ENCODE measurements at regions not wholly inside any gene's neighbourhood (a gene's known extent, or its start where the extent isn't known, plus 50 kb on each side); places are given as distances from the start of the nearest gene placed in this dataset.
"Not testable (repeated sequence)": the region's sequence is repeated elsewhere in the genome, so short reads cannot be mapped to it uniquely, and the experiment has no call there.

- DNase-seq: not testable (repeated sequence)
Measured at GRCh38 chr12:8282181-8282580, 54.8 kb upstream of the FAM90A1 start.

- not testable (repeated sequence) for DNase-seq
Measured at GRCh38 chr12:8285681-8286080, 58.3 kb upstream of the FAM90A1 start.

GRCh38 chr12:8291764-8292163 is 64.3 kb upstream of the FAM90A1 start:
- DNase-seq: not testable (repeated sequence)

- DNase-seq: not testable (repeated sequence)
Measured at GRCh38 chr12:8294662-8295061, 67.2 kb upstream of the FAM90A1 start.

- DNase-seq: not testable (repeated sequence)
Measured at GRCh38 chr12:8308611-8309010, 81.2 kb upstream of the FAM90A1 start.

GRCh38 chr12:8315997-8316396 is 88.6 kb upstream of the FAM90A1 start:
- DNase-seq: not testable (repeated sequence)

GRCh38 chr12:8317675-8318074 is 90.3 kb upstream of the FAM90A1 start:
- not testable (repeated sequence) for DNase-seq

- peak; percentile 52 to 73 for DNase-seq
Measured at GRCh38 chr12:8320251-8320730, 92.9 kb upstream of the FAM90A1 start.

GRCh38 chr12:8320791-8321370 is 93.5 kb upstream of the FAM90A1 start:
- DNase-seq: not testable (repeated sequence)

GRCh38 chr12:8325145-8325839 is 97.9 kb upstream of the FAM90A1 start:
- not testable (repeated sequence) for DNase-seq

GRCh38 chr12:8328835-8329234 is 101.4 kb upstream of the FAM90A1 start:
- DNase-seq: not testable (repeated sequence)

GRCh38 chr12:8332373-8332772 is 105.0 kb upstream of the FAM90A1 start:
- not testable (repeated sequence) for DNase-seq

- not testable (repeated sequence) for DNase-seq
Measured at GRCh38 chr12:8351073-8351472, 104.7 kb upstream of the CLEC6A start.

- DNase-seq: not testable (repeated sequence)
Measured at GRCh38 chr12:8354741-8355140, 101.0 kb upstream of the CLEC6A start.

GRCh38 chr12:8355531-8355930 is 100.2 kb upstream of the CLEC6A start:
- not testable (repeated sequence) for DNase-seq

GRCh38 chr12:8373744-8374143 is 82.0 kb upstream of the CLEC6A start:
- DNase-seq: not testable (repeated sequence)

GRCh38 chr12:8375122-8375521 is 80.6 kb upstream of the CLEC6A start:
- not testable (repeated sequence) for DNase-seq

GRCh38 chr12:8377756-8378155 is 78.0 kb upstream of the CLEC6A start:
- DNase-seq: not testable (repeated sequence)

GRCh38 chr12:8382556-8382955 is 73.2 kb upstream of the CLEC6A start:
- DNase-seq: not testable (repeated sequence)

GRCh38 chr12:8384686-8385085 is 71.1 kb upstream of the CLEC6A start:
- not testable (repeated sequence) for DNase-seq

GRCh38 chr12:8385431-8385830 is 70.3 kb upstream of the CLEC6A start:
- DNase-seq: not testable (repeated sequence)

- not testable (repeated sequence) for DNase-seq
Measured at GRCh38 chr12:8386661-8387060, 69.1 kb upstream of the CLEC6A start.

GRCh38 chr12:8389296-8389695 is 66.5 kb upstream of the CLEC6A start:
- not testable (repeated sequence) for DNase-seq
